ENCODE measurements at regions not wholly inside any gene's neighbourhood (a gene's known extent, or its start where the extent isn't known, plus 50 kb on each side); places are given as distances from the start of the nearest gene placed in this dataset.

DNA sequence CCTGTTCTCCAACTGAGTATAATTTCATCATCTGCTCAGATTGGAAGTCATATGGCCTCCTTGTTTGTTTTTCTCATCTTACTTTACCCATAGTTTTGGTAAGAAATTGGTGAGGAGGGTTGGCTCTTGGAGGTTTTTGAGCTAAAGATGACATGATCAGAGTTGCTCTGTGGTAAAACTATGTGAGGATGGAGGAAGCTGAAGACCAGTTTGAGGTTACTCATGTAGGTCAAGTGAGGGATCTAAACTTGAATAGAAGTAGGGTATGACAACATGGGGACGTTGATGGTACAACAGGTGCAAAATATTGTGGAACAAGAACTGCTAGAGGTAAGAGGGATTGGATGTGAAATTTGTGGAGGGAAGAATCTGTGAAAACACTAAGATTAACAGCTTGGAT is 87.7 kb upstream of the NEO1 start:
- no peak for TF ChIP-seq TEAD1 (CRISPR knock-in tag; IDR thresholded peaks at IDR 0.05)
- TF ChIP-seq TCF7 (CRISPR knock-in tag; IDR thresholded peaks at IDR 0.05; ENCODE audit: low read depth), result no peak
- TF ChIP-seq ZSCAN18 (CRISPR knock-in tag; IDR thresholded peaks at IDR 0.05), result no peak
- TF ChIP-seq, protein P1, sequence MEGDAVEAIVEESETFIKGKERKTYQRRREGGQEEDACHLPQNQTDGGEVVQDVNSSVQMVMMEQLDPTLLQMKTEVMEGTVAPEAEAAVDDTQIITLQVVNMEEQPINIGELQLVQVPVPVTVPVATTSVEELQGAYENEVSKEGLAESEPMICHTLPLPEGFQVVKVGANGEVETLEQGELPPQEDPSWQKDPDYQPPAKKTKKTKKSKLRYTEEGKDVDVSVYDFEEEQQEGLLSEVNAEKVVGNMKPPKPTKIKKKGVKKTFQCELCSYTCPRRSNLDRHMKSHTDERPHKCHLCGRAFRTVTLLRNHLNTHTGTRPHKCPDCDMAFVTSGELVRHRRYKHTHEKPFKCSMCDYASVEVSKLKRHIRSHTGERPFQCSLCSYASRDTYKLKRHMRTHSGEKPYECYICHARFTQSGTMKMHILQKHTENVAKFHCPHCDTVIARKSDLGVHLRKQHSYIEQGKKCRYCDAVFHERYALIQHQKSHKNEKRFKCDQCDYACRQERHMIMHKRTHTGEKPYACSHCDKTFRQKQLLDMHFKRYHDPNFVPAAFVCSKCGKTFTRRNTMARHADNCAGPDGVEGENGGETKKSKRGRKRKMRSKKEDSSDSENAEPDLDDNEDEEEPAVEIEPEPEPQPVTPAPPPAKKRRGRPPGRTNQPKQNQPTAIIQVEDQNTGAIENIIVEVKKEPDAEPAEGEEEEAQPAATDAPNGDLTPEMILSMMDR (IDR thresholded peaks at IDR 0.05), result no peak
- TF ChIP-seq JUN (CRISPR knock-in tag; IDR thresholded peaks at IDR 0.05), result no peak
- no peak for TF ChIP-seq GABPB1 (CRISPR knock-in tag; IDR thresholded peaks at IDR 0.05)
- no peak for TF ChIP-seq FOXK1 (CRISPR knock-in tag; IDR thresholded peaks at IDR 0.05)
- TF ChIP-seq CREB1 (CRISPR knock-in tag; IDR thresholded peaks at IDR 0.05), result no peak
